Uterus (tissue), 2 donors: ENCODE measurements at regions not wholly inside any gene's neighbourhood (a gene's known extent, or its start where the extent isn't known, plus 50 kb on each side); places are given as distances from the start of the nearest gene placed in this dataset.

Experiments
- CTCF ChIP-seq, 4 experiments: fragments of 200-600 bp in 2 of 4; fragments of 450-650 bp in 2 of 4; sonication (generic) in 2 of 4; IDR thresholded peaks; one replicate each; pipeline ENCODE4 v1.5.1; 2016 to 2019; ENCODE audit warnings: antibody characterized with exemption in 4 of 4, mild to moderate bottlenecking in 2 of 4, moderate library complexity in 1 of 4
- POLR2A ChIP-seq, 2 donors: fragments of 450-650 bp; IDR thresholded peaks; one replicate each; pipeline ENCODE4 v1.6.1; 2016; ENCODE audit warnings: antibody characterized with exemption in 2 of 2, mild to moderate bottlenecking in 1 of 2, moderate library complexity in 1 of 2

DNA sequence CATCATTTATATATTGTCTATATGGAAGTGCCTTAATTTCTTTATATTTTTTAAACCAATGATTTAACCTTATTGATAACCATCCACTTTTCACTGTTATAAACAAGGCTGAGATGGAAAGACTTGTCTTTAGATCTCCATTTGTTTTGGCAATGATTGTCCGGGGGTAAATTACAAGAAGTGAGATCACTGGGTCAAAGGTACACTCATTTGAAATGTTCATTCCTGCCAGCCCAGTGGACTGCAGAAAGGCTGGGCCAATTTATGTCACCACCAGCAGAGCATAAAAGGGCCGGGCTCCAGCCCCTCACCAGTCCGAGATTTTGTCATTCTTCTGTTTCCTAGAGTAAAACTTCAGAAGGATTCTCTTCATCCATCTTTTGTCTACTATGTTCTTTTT is 93.6 kb upstream of the NEO1 start:
- no peak for TF ChIP-seq POLR2A (IDR thresholded peaks at IDR 0.05)
- no peak for TF ChIP-seq CTCF (IDR thresholded peaks at IDR 0.05)
